Spleen (tissue), 7 donors: ENCODE measurements at regions not wholly inside any gene's neighbourhood (a gene's known extent, or its start where the extent isn't known, plus 50 kb on each side); places are given as distances from the start of the nearest gene placed in this dataset.

Experiments used
- CTCF ChIP-seq, 11 experiments: fragments of 200-600 bp in 7 of 11; fragments of 450-650 bp in 4 of 11; sonication (generic) in 4 of 11; IDR thresholded peaks in 8 of 11; conservative IDR thresholded peaks in 3 of 11; 1 replicate in 7 of 11; 2 replicates in 4 of 11; pipeline versions ENCODE4 v1.4.0 to v1.8.0; 2016 to 2021; ENCODE audit warnings: antibody characterized with exemption in 11 of 11, inconsistent platforms in 4 of 11, mild to moderate bottlenecking in 1 of 11
- POLR2A ChIP-seq, 3 donors: fragments of 450-650 bp; IDR thresholded peaks; one replicate each; pipeline ENCODE4 v1.5.1; 2017; ENCODE audit warnings: antibody characterized with exemption in 3 of 3, mild to moderate bottlenecking in 1 of 3
- POLR2AphosphoS5 ChIP-seq, 3 donors: sonication (generic); formaldehyde crosslinking; IDR thresholded peaks; one replicate each; pipeline ENCODE4 v1.5.1; 2017; ENCODE audit warnings: antibody characterized with exemption in 3 of 3
- donor health status: DM: no; HTN: no; CAD: no; lungs with moderate emphysema.
- donor health status: DM: no; HTN: no; CAD: no.
- donor health status: DM: no; HTN: no; CAD: no.

GRCh38 chr4:166323250-166323649 lies 450.2 kb downstream of the TLL1 start:
- no peak for TF ChIP-seq POLR2A (IDR thresholded peaks at IDR 0.05)
- TF ChIP-seq CTCF (IDR thresholded peaks at IDR 0.05 in 8 of 11, conservative IDR thresholded peaks at IDR 0.05 in 3 of 11): no peak
- TF ChIP-seq POLR2AphosphoS5 (IDR thresholded peaks at IDR 0.05): no peak
